LNCAP (cell line): ENCODE measurements at regions not wholly inside any gene's neighbourhood (a gene's known extent, or its start where the extent isn't known, plus 50 kb on each side); places are given as distances from the start of the nearest gene placed in this dataset.

Source experiments
- TF ChIP-seq, protein P1 (sequence below): fragments of 450-650 bp; IDR thresholded peaks from 2 replicates; pipeline ENCODE4 v1.5.1; 2017; ENCODE audit warnings: mild to moderate bottlenecking

DNA sequence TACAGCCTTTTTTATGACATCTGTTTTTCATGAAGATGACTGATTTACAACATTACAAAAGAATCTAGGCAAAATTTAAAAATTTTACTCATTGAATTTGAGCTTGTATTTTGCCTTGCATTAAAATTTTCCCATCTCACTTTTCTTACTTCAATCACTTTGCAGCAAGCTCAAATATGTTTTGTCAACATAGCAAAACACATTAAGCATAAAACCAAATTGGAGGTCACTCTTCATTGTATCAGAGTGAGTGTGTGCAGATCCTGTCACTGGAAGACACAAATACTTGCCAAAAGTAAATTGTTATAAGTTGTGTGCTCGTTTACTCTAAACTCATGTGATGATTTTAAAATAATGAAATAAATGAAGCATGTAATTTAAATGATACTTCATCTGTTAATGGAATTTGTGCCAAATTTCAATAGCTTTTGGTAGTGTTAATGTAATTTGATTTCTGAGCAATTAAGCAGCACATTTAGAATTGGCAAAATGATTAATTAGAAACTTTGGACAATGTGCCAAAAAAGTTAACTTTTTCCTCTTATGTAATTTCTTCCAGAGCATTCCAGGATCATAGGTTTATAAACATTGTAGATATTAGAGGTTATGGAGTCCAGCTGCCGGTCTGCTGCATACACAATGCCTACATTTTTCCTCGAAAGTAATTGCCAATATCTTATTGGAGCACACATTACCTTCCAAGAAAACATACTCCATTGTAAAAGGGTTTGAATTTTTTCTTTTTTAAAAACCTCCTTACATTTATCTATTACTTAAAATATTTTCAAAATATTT, 1078.2 kb upstream of the LRRTM3 start:
- TF ChIP-seq, protein P1, sequence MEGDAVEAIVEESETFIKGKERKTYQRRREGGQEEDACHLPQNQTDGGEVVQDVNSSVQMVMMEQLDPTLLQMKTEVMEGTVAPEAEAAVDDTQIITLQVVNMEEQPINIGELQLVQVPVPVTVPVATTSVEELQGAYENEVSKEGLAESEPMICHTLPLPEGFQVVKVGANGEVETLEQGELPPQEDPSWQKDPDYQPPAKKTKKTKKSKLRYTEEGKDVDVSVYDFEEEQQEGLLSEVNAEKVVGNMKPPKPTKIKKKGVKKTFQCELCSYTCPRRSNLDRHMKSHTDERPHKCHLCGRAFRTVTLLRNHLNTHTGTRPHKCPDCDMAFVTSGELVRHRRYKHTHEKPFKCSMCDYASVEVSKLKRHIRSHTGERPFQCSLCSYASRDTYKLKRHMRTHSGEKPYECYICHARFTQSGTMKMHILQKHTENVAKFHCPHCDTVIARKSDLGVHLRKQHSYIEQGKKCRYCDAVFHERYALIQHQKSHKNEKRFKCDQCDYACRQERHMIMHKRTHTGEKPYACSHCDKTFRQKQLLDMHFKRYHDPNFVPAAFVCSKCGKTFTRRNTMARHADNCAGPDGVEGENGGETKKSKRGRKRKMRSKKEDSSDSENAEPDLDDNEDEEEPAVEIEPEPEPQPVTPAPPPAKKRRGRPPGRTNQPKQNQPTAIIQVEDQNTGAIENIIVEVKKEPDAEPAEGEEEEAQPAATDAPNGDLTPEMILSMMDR, result no peak

DNA sequence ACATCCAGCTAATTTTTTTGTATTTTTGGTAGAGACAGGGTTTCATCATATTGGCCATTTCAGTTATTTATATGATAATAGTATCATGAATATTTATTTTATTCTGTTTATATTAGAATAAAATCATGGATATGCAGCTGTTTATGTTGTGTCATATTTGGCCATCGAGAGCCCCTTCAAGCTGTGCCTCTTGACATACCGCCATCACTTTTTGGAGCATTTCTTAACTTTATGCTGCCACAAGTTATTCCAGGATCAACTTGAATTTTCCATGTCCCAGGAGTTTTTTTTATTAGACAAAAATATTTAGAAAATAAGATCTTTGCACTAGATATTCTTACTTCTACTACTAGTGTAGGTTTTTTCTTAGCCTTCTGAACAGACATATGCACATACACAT, 1067.0 kb upstream of the LRRTM3 start:
- TF ChIP-seq, protein P1, result no peak

DNA sequence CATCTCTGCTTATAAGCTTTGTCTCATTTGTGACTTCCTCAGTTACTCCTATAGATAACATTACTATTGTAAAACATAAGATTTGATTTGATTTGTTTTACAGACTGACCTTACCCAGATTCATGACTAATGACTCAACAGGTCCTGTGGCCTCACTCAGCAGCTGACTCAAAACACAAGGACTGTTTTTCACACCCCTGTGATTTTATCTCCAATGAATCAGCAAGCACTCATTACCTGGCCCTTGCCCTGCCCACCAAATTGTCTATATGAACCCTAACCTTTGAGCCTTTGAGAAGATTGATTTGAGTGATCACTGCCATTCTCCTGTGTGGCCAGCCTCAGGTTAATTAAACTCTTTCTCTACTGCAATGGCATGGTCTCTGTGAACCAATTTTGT, 1064.6 kb upstream of the LRRTM3 start:
- TF ChIP-seq, protein P1, result no peak
